ENCODE measurements at regions not wholly inside any gene's neighbourhood (a gene's known extent, or its start where the extent isn't known, plus 50 kb on each side); places are given as distances from the start of the nearest gene placed in this dataset.

GRCh38 chr7:131649879-131650278 lies 93.5 kb upstream of the PODXL start:
- no peak overlapping the region for H3K27ac Mint-ChIP-seq

GRCh38 chr7:131649003-131649541 lies 92.6 kb upstream of the PODXL start:
- H3K27ac ChIP-seq (ENCODE audit: low read depth in 1 of 2, low read length in 2 of 2): no peak overlapping the region
- intact Hi-C loops (cut with DNase I, micrococcal nuclease): no loop called here
- Mint-ChIP-seq H3K27ac (no peak overlapping the region), H3K36me3 (ENCODE audit: low read depth) (no peaks in the 10 kb centered on the region), H3K9me3 (no peaks in the 10 kb centered on the region), H3K4me3 (no peak overlapping the region), H3K4me1 (ENCODE audit: low read depth) (no peaks in the 10 kb centered on the region), H3K27me3 (peaks cover 7% of the 10 kb centered on the region)
- H3K27me3 ChIP-seq (ENCODE audit: control insufficient read depth in 1 of 2, insufficient read depth in 2 of 2, low read length in 2 of 2): peaks cover 0 to 2% of the 10 kb centered on the region in 2 experiments
- DNase-seq (no peak), ATAC-seq (ENCODE audit: poor library complexity) (no peak)
- TF ChIP-seq CTCF (IDR thresholded peaks at IDR 0.05): no peak
- ChIA-PET POLR2A (no interaction called here), CTCF (no interaction called here)
- H3K9me3 ChIP-seq (ENCODE audit: control insufficient read depth in 1 of 2, insufficient read depth in 1 of 2, low read length in 2 of 2): no peaks in the 10 kb centered on the region
- H3K4me3 ChIP-seq (ENCODE audit: low read length): no peak overlapping the region
- no peaks in the 10 kb centered on the region for H3K36me3 ChIP-seq (ENCODE audit: insufficient read depth, low read length)
- H3K4me1 ChIP-seq (ENCODE audit: insufficient read depth, low read length): no peaks in the 10 kb centered on the region

More at GRCh38 chr7:131649879-131650278, 93.5 kb upstream of the PODXL start:
- Mint-ChIP-seq H3K36me3 (ENCODE audit: low read depth) (no peaks in the 10 kb centered on the region), H3K4me1 (ENCODE audit: low read depth) (no peaks in the 10 kb centered on the region), H3K4me3 (no peak overlapping the region), H3K9me3 (no peaks in the 10 kb centered on the region), H3K27me3 (peaks cover 7% of the 10 kb centered on the region)
- POLR2A ChIA-PET: no interaction called here
- H3K36me3 ChIP-seq (ENCODE audit: insufficient read depth, low read length): no peaks in the 10 kb centered on the region
- no peak for TF ChIP-seq CTCF (IDR thresholded peaks at IDR 0.05)
- peaks cover 0 to 2% of the 10 kb centered on the region in 2 experiments for H3K27me3 ChIP-seq (ENCODE audit: control insufficient read depth in 1 of 2, insufficient read depth in 2 of 2, low read length in 2 of 2)
- CTCF ChIA-PET: no interaction called here
- ATAC-seq (ENCODE audit: poor library complexity) (no peak), DNase-seq (no peak)
- H3K9me3 ChIP-seq (ENCODE audit: control insufficient read depth in 1 of 2, insufficient read depth in 1 of 2, low read length in 2 of 2): no peaks in the 10 kb centered on the region
- peaks cover 2% of the 10 kb centered on the region for H3K4me1 ChIP-seq (ENCODE audit: insufficient read depth, low read length)
- intact Hi-C loops (cut with DNase I, micrococcal nuclease): loop anchor here in 1 of 2 experiments (10.0 kb wide), 1 partner anchor 755 kb away; no protein-coding TSS in a partner anchor
- no peak overlapping the region for H3K4me3 ChIP-seq (ENCODE audit: low read length)
- no peak overlapping the region for H3K27ac ChIP-seq (ENCODE audit: low read depth in 1 of 2, low read length in 2 of 2)

- H3K27ac ChIP-seq (ENCODE audit: low read depth in 1 of 2, low read length in 2 of 2): no peak overlapping the region
- Mint-ChIP-seq H3K9me3 (no peaks in the 10 kb centered on the region), H3K36me3 (ENCODE audit: low read depth) (no peaks in the 10 kb centered on the region), H3K27ac (no peak overlapping the region), H3K27me3 (peaks cover 7% of the 10 kb centered on the region), H3K4me3 (no peak overlapping the region), H3K4me1 (ENCODE audit: low read depth) (no peaks in the 10 kb centered on the region)
- ATAC-seq (ENCODE audit: poor library complexity) (no peak), DNase-seq (no peak)
- ChIA-PET POLR2A (no interaction called here), CTCF (no interaction called here)
- H3K27me3 ChIP-seq (ENCODE audit: control insufficient read depth in 1 of 2, insufficient read depth in 2 of 2, low read length in 2 of 2): peaks cover 0 to 2% of the 10 kb centered on the region in 2 experiments
- intact Hi-C loops (cut with DNase I, micrococcal nuclease): no loop called here
- H3K4me1 ChIP-seq (ENCODE audit: insufficient read depth, low read length): no peaks in the 10 kb centered on the region
- no peaks in the 10 kb centered on the region for H3K9me3 ChIP-seq (ENCODE audit: control insufficient read depth in 1 of 2, insufficient read depth in 1 of 2, low read length in 2 of 2)
- H3K36me3 ChIP-seq (ENCODE audit: insufficient read depth, low read length): no peaks in the 10 kb centered on the region
- TF ChIP-seq CTCF (IDR thresholded peaks at IDR 0.05): no peak
- H3K4me3 ChIP-seq (ENCODE audit: low read length): no peak overlapping the region
Observed at GRCh38 chr7:131648491-131648890, 92.1 kb upstream of the PODXL start.
